Cerebellar nuclear complex (tissue), 1 donor: ENCODE measurements at regions not wholly inside any gene's neighbourhood (a gene's known extent, or its start where the extent isn't known, plus 50 kb on each side); places are given as distances from the start of the nearest gene placed in this dataset.

Experiments
- DNase-seq, 2 experiments: peaks; one replicate each; lab custom pipeline; 2025; lab: John Stamatoyannopoulos, UW

DNA sequence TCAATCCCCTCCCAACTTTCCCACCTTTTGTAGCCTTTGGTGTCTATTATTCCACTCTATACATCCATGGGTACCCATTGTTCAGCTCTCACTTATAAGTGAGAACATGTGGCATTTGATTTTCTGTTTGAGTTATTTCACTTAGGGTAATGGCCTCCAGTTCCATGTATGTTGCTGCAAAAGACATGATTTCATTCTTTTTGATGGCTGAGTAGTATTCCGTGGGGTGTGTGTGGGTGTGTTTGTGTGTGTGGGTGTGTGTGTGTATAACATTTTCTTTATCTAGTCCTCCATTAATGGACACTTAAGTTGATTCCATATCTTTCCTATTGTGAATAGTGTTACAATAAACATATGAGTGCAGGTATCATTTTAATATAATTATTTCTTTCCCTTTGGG, 157.5 kb upstream of the FSTL4 start:
- DNase-seq, result no peak

DNA sequence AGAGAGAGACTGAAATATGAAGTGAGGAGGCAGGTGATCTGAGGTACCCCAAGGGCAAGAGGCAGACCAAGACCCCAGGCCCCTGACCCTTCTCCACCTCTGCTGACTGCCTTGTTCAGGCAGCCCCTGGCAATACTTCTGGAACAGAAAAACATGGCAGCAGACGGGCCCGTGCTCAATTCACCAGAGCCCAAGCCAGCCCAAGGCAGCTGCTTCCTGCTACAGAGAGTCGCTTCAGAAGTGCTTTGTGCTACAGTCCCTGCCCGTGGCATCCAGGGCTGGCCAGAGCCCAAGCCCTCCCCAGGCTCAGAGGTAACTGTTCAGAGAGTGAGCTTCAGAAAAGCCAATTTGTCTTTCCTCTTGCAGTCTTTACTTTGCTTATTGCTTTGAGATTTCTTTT, 151.4 kb upstream of the FSTL4 start:
- no peak for DNase-seq

GRCh38 chr5:133761632-133762031, 149.3 kb upstream of the FSTL4 start:
- DNase-seq, result no peak

DNA sequence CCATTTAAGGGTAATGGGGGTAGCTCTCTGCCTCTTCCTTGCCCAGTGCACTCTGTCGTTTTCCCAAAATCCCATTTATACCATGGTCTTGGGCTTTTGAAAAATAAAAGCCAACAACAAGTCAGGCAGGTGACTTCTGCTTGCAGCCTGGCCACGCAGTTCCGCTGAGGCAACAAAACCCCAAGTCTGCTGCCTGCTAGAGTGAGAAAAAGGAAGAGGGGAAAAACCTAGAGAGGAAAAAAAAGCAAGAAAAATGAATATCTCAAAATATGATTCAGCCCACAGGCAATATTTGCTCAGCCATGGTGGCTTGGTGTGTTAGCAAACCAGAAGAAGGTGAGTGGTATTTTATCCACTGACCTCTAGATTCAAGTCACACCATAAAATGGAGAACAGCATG, 148.2 kb upstream of the FSTL4 start:
- no peak for DNase-seq

GRCh38 chr5:133758641-133759040, 146.3 kb upstream of the FSTL4 start:
- DNase-seq, result no peak

DNA sequence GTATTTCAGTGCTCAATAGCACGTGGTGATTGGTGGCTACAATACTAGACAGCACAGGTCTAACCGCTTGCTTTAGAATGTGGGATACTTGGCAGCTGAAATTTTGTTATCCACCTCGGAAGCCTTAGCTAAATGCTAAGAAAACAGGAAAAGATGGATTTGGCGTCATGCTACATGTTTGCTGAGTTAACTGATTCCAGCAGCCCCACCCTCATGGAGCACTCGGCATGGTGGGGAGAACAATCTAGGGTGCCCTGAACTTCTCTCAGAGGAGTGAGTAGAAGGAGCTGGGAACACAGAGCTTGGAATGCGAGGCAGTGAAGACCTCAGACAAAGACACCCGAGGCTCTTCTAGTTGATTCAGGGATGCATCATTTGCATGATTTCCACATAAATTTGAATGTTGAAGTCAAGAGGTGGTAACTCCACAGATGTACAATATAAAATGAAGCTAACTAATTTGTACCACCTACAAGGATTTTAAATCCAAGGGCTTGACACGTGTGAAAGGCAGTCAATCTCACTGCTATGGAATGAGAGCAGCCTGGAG, 145.1 kb upstream of the FSTL4 start:
- DNase-seq, result no peak

- DNase-seq, result no peak
Measured at GRCh38 chr5:133756756-133757155, 144.4 kb upstream of the FSTL4 start.

- DNase-seq, result no peak
Measured at GRCh38 chr5:133756036-133756435, 143.7 kb upstream of the FSTL4 start.

GRCh38 chr5:133754575-133755169, 142.3 kb upstream of the FSTL4 start:
- DNase-seq, result no peak

- DNase-seq, result no peak
Measured at GRCh38 chr5:133753856-133754255, 141.5 kb upstream of the FSTL4 start.

- no peak for DNase-seq
Measured at GRCh38 chr5:133751846-133752245, 139.5 kb upstream of the FSTL4 start.

- no peak for DNase-seq
Measured at GRCh38 chr5:133751421-133751820, 139.1 kb upstream of the FSTL4 start.

DNA sequence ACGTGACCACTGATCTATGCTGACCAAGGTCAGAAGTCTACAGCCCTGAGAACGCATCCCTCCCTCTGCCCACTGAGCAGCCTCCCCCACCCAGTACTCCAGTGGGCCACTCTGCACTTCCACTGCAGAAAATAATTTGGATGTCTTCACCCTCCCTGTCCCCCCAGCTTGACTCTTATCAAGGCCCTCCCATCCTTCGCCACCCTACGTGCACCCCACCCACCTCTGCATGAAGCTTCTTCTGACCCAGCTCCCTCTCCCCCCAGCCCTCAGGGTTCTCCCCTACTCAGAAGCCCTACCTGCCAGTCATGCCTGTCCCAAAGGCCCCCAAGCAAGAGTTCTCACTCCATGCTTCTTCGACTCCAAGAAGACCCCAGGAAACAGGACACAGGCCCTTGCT, 138.5 kb upstream of the FSTL4 start:
- no peak for DNase-seq

- DNase-seq, result no peak
Measured at GRCh38 chr5:133750356-133750755, 138.0 kb upstream of the FSTL4 start.

GRCh38 chr5:133749331-133749985, 137.1 kb upstream of the FSTL4 start:
- no peak for DNase-seq

DNA sequence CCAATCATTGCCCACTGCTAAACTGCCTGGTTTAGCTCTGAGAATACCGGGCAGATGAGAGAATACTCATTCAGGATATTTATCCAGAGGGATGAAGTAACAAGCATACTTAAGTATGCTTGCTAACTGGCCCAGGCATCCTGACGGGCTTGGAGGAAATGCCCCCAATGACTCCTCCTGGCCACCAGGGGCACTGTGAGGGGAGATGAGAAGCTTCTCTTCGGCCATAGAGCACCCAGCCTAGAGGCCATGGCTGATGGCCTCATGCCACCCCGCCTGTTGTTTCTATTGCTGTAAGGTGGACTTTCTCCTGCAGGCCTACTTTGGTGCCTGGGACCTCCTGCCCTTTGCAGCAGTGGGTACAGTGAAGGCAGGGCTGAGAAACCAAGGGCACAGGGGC, 134.5 kb upstream of the FSTL4 start:
- DNase-seq, result no peak

GRCh38 chr5:133744960-133745308, 132.6 kb upstream of the FSTL4 start:
- no peak for DNase-seq

- no peak for DNase-seq
Measured at GRCh38 chr5:133744051-133744959, 132.0 kb upstream of the FSTL4 start.

GRCh38 chr5:133742431-133742988, 130.2 kb upstream of the FSTL4 start:
- no peak for DNase-seq

- no peak for DNase-seq
Measured at GRCh38 chr5:133741818-133742355, 129.5 kb upstream of the FSTL4 start.

DNA sequence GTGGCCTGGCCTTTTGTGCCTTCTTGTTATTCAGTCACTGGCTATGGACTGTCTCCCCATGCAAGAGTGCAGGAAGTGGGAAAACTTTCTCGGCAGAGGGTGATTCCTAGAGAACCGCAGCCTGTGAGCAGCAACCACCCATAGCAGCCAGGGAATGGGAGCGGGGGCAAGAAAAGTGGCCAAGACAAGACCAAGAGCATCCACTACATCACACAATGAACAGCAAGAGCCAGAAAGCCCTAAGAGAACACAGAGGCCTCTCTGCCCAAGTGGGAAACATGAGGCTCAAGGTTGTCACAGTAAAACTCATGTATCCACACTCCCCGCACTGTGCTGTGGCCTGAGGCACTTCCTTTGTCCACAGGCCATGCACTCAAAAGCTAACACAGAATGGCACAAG, 129.1 kb upstream of the FSTL4 start:
- no peak for DNase-seq

DNA sequence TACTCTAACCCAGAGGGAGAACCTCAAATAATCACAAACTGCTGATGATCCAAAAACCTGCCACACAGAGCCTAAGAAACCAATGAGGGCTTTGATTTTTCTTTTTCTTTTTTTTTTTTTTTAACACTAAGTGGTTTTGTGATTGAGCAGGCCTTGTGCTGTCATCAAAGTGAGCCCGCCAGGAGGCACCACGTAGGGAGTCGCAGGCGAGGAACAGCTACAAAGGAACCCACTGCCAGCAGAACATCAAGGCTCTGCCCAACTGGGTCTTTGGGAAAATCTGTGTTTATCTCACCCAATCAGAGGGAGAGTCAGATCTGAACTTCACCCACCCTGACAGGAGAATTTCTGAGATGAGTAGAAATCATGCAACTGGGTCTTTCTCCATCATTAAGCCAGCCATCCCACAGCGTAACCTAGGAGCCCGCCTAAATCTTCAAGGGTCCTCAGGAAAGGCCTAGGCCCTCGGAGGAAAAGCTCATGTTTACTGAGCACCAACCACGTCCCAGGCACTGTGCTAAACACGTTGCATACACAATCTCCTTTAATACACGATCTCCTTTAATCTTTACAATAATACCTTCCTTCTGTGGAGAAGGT, 126.9 kb upstream of the FSTL4 start:
- DNase-seq, result no peak
